ENCODE measurements at regions not wholly inside any gene's neighbourhood (a gene's known extent, or its start where the extent isn't known, plus 50 kb on each side); places are given as distances from the start of the nearest gene placed in this dataset.

GRCh38 chr15:66875588-66876420 is 173.8 kb downstream of the SMAD6 start:
- TF ChIP-seq CTCF (IDR thresholded peaks at IDR 0.05), result no peak
- TF ChIP-seq USF1 (CRISPR knock-in tag; IDR thresholded peaks at IDR 0.05), result no peak
- no peak for TF ChIP-seq E2F5 (CRISPR knock-in tag; IDR thresholded peaks at IDR 0.05)
- TF ChIP-seq NR2C2 (CRISPR knock-in tag; IDR thresholded peaks at IDR 0.05), result no peak
- no peak for TF ChIP-seq ZNF232 (CRISPR knock-in tag; IDR thresholded peaks at IDR 0.05)
- no peak for TF ChIP-seq USF2 (CRISPR knock-in tag; IDR thresholded peaks at IDR 0.05)
- no peak for TF ChIP-seq CREB1 (CRISPR knock-in tag; IDR thresholded peaks at IDR 0.05)
- TF ChIP-seq ZNF219 (CRISPR knock-in tag; IDR thresholded peaks at IDR 0.05; ENCODE audit: borderline replicate concordance), result no peak
- no peak for TF ChIP-seq ATF2 (CRISPR knock-in tag; IDR thresholded peaks at IDR 0.05; ENCODE audit: borderline replicate concordance, low read depth)
- TF ChIP-seq SP1 (CRISPR knock-in tag; conservative IDR thresholded peaks at IDR 0.05), result no peak
- TF ChIP-seq ZNF121 (CRISPR knock-in tag; IDR thresholded peaks at IDR 0.05), result no peak
- no peak for TF ChIP-seq TCF7 (CRISPR knock-in tag; IDR thresholded peaks at IDR 0.05; ENCODE audit: low read depth)
- no peak for TF ChIP-seq MXD4 (CRISPR knock-in tag; IDR thresholded peaks at IDR 0.05; ENCODE audit: borderline replicate concordance)
